Brain pericyte (primary cell): ENCODE measurements at regions not wholly inside any gene's neighbourhood (a gene's known extent, or its start where the extent isn't known, plus 50 kb on each side); places are given as distances from the start of the nearest gene placed in this dataset.
A peak's percentile ranks its signal among the peaks of the same experiment; 100 is the strongest.

Experiments
- DNase-seq: peaks from one replicate; pipeline ENCODE4 v3.0.0-alpha.2; 2012; ENCODE audit warnings: low read depth, low spot score

DNA sequence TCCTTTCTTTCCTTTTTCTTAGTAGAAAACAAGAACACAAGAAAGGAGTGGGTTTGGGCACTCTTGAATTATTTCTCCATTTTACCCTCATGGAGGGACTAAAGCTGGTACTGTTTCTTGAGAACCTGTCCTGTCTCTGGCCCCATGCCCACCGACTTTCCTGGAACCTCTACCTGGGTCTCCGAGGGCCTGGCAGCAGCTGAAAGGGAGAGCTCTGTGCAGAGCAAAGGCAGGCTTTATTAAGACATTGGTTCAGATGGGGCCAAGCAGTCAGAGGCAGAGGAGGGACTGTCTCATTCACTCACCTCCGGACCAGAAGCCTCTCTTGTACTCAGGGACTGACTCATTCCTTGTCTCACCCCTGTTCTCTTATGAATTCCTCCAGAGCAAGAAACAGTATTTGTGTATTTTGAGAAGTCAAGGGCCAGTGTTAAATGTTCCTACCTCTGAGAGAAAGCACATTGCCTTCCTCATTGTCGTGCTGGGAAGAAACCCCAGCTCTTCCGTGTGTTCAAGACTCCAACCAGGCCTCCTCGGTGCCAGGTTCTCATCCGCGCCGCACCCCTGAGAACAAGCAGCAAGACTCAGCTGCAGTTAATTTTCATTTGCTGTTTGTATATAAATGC is 201.9 kb upstream of the NT5C1B start:
- DNase-seq = no peak

DNA sequence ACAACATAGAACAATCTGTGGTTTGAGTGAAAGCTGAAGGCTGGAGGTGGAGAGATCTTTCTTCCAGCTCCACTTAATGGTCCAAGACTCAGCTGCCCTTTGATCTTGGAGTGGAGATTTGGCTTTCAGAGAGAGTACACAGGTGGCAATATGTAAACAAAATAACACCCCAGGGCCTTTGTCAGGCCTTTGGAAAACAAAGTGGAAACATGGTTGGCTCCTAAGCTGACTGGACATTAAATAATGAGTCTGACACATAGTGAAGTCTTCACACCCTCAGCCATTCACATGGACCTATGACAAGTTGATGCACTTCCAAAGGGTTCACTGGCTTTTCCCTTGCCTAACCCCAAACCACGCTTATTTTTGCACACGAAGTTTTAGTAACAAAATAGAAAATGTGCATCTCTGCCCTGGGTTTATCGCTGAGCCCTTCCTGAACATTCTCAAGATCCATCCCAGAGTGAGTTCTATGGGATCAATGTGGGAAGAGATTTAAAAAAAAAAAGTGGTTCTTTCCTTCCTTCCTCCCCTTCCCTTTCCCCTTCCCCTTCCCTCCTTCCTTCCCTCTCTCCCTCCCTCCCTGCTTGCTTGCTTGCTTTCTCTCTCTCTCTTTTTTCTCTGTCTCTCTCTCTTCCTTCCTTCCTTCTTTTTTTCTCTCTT is 201.3 kb upstream of the NT5C1B start:
- DNase-seq = no peak

DNA sequence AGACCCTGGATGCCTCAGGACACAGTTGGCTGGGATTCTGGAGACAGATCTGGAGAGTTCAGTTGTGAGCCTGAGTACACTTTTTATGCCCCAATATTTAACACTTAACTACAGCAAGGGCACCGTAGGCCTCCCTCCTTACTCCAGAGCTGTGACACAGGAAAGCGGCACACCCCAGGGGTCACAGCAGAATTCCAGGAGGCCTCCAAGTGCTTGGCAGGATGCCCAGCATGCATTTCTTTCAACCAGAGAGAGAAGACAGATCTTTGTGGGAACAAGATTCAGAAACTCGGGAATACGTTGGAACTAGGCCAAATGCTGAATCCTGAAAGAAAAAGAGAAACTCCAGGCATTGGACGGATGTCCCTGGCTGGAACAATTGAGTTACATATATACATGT is 199.2 kb upstream of the NT5C1B start:
- peak; percentile 46 for DNase-seq

DNA sequence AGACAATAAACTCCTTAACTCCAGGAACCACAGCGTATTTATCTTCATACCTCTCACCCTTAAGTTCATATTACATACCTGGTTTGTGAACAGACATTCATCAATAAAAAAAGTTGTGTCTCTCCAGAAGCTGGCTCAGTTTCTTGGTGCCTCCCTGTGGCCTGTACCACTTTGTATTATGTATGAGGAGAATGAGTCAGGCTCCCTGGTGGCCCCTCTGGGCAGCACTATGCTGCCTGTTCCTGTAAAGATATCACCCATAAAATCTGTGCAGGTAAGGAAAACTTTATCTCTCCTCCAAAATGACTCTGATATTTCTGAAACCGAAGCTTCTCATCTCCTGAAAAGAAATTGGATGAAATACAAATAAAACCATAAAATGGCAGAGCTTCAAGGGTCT is 198.4 kb upstream of the NT5C1B start:
- no peak for DNase-seq

DNA sequence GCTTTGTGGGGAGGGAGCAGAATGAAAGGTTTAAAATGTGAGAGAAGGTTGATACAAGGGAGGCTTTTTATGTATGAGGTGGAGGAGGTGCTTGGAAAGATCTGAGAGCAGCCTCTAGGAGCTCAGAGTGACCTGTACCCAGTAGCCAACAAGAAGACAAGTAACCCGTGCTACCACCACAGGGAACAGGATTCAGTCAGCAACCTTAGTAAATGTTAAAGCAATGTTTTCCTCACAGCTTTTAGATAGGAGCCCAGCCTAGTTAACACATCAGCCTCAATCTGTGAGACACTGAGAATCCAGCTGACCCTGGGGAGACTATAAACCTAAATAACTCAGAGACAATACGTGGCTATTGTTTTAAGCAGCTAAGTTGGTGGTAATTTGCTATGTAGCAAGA is 194.9 kb upstream of the NT5C1B start:
- DNase-seq = no peak

DNA sequence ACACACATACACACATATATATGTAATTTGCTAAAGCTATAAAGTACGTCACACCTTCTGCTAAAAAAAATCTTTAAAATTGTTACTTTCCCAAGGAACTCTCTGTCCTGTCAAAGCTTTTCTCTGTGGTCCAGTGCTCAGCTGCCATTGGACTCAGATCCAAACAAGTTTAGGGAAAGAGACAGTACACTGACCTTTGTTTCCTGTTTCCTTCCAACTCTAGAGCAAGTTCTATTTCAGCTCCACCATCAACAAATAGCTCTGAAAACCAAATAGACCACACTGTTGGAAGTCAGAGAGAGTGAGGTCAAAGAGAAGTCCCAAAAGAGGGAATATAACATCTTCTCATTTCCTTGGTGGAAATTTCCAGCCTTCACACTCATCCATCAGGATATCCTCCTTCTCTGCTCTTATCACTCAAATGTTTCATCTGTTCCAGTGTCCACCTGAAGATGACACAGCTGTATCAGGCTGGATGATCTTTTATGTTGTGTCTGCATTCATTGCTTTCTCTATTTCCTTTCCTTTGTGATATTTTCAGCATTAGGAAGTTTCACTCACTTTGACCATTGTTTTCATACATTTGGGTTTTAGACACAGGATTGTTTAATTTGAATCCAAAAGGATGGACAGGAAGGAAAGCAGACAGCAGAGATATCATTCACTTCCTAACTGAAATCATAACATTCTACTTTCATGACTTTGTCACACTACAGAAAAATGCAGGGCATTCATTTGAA is 192.3 kb upstream of the NT5C1B start:
- DNase-seq = no peak

DNA sequence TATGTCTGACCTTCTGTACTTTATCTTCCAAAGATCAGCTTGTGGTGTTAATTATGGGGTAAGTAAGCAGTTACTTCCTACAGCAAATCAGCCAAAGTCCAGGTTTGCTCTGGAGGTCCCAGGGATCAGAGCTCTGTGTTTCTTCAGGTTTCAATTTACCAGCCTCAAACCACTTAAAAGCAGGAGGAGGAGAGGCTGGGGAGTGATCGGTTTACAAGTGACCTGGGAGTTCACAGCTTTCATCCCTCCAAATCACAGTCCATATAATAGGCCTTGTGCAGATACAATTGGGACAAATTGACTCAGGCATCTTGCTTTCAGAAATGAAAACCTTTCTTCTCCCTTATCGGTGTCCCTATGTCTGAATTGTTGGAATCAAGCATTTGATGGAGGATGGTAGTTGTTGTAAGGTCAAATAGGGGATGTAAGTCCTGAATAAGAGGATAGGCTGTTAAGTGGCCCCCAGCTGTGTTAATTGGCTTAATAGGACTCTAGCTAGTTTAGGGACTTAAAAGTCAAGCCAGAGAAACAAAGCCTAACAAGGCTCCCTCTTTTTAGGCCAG is 188.0 kb upstream of the NT5C1B start:
- no peak for DNase-seq

DNA sequence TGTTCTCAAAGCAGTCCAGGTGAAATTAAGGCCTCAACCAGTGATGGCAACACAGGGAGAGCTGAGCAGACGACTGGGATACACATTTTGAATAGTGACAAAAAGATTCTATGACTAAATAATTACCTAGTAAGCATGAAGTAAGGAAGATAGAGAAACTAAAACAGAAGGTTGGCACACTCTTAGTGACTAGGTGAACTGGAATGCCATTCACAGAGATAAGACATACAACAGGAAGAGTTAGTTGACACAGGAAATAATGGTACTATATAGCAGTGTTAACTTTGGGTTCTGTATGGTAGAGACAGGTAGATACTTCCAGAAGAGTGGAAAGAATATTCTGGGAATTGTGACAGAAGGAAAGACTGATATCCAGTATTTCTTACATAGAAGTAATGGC is 181.8 kb upstream of the NT5C1B start:
- DNase-seq = no peak

DNA sequence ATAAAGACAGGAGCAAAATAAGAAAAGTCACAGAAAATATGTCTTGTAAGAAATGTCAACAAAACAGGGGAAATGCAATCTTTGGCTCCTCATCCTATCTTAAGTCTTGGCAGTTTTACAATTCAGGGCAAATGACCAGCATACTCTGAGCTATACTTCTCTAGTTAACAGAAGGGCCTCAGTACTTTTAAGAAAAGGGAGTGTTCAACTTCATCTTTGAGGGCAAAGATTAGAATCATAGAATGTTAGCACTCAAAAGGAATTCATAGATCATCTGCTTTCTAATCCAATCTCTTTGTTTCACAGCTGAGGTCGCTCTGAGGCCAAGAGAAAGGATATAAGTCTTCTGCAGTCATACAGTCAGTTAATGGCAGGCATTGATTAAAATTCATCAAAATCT is 174.0 kb upstream of the NT5C1B start:
- DNase-seq = no peak

DNA sequence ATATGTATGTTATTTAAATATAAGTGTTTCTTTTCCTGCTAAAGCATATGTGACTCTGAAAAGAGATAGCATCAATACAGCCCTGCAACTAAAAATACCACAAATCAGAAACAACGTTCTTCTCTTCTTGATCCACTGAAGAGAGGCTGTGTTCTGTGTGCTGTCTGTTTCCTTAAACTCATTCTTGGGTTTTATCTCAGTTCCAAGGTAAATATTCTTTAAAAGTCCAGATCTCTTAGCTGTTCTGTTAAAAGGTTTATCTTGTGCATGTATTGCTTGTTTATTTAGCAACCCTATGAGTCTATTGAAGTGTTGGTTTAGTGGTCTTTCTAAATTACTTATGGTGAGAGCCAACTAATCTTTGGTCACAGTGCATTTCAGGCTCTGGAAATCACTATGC is 173.3 kb upstream of the NT5C1B start:
- DNase-seq = no peak

DNA sequence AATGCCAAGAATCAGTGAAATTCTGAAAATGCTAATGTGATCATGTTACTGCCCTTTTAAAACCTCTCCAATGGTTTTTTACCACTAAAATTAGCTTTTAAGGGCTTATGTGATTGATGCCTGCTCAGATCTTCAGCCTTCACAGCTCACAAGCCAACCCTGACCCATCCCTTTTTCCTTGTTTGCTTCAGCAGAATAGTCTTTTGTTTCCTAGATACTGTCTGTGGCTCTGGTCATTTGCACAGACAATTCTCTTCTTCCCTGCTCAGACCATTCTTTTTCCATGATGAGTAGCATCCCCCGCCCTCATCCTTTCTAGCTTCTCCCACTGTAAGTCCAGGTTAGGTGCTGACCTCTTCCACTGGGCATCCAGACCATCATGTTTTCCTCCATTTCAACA is 164.9 kb upstream of the NT5C1B start:
- no peak for DNase-seq

DNA sequence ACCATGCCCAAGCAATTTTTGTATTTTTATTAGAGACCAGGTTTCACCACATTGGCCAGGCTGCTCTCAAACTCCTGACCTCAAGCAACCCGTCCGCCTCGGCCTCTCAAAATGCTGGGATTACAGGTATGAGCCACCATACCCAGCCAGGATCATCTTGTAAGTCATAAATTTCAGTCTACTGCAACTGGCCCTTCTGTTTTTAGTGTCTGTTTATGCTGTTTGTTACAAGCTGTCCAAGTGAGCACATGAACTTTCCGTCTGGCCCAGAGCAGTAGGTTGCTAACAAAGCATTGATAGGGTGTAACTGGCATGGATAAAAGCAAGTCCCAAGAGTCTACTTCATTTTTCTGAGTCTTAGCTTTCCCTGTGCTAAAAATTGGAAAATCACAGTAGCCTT is 164.4 kb upstream of the NT5C1B start:
- DNase-seq = no peak

DNA sequence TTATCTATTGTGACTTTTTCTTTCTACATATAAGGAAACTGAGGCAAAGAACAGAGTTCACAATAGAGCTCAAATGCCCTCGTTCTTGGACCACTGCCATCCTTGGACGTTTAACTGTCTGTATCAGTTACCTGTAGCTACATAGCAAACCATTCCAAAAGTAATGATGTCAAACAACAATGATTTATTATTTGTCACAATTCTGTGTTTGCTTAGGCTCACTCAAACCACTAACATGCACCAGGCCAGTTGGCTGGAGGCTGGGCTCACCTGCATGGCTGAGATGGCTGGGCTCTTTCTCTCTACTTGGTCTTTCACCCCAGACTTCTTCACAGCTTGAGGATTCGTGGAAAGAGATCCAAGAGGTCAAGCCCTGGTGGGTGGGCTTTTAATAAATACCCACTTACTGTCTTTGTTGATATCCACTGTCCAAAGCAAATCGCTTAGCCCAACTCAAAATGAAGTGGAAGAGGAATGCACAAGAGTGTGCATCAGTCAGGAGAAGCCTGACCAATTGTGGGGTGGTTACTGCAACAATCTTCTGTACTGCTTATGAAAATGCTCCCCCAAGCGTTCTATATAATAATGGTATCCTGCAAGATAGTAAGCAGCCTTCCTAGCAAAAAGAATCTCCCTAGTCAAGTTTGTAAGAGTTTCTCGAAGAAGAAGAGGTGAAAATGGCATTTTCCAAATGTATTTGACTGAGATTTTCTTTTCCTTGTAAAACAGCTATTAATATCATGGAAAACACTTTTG is 163.5 kb upstream of the NT5C1B start:
- no peak for DNase-seq

DNA sequence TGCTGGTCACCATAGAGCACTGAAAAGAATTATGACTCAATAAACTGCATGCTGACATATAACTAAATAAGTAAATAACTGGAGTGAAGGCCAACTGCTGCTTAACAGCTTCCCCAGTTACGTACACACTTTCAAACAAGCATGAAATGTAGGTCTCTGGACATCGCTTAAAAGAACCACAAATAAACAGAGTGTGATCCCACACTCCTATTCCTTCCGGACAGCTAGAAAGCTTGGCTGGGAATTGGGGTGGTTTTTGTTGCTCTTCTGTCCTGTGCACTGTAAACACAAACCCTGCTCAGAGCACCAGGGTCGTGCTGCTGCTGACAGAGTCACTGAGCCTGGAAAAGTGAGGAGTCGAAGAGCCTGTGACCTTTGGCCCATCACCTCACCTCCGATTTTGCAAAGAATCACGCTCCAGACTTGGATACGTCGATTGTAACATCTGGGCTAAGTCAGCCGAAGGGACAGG is 162.7 kb upstream of the NT5C1B start:
- peak; percentile 58 for DNase-seq

DNA sequence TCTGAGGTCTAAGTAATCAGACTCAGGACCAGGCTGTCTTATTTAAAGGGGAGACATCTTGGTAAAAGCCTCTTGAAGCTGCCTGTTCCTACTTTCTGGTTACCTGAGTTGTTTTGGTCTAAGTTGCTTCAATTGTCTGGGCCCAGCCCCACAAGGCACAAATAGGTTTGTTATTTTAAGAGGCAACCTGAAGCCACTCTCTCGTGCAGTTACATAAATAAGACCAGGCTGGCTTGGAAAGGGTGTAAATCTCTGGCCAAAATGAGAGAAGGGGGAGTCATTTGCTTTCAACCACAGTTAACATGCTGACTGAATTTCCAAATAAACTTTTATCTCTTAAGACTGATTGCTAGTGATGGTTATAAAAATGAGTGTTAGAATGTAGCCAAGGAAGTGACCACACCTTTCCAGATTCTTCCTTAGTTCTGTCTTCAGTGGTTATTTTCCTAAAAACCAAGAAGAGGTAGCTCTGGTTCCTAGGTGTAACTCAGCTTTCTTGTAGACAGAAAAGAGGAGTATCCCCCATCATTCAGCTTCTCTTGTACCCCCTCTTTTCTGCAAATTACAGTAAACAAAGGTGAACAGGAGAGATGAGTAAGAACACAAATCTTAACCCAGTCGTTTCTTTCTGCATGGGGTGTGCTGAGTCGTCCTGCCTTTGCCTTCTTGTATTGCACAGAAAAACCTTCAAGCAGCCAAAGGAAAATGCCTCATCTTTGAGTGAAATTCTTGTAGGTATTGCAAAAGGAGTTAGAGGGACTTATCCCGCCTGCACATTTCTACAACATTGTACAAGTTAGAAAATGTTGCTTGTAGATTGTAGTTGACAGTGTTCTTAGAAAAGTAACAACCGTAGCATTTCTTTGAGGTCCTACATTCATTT is 161.5 kb upstream of the NT5C1B start:
- DNase-seq = no peak

DNA sequence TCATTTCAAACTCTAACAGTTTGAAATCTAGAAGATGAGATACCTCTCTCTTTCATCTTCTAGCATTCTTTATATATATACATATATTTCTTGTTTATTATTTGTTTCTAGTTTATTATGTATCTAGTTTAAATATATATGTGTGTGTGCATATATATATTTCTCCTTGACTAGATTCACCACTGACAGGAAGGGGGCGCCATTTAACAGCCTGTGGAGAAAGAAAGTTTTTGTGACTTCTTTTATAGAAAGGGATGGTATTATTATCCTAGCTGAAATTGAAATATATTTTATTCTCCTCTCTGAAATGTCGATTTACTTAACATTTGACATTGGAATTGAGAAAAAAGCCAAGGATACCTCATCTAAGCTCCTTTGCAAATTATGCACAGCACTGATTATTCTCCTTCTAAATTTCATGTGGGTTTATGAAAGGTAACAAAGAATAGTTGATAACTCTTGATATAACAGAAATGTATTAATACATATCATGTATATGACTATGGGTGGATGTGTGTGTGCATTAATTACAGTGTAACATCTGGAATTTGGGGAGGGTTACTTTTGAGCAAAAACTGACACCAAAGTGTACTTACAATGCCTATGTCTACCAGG is 160.7 kb upstream of the NT5C1B start:
- DNase-seq = no peak

DNA sequence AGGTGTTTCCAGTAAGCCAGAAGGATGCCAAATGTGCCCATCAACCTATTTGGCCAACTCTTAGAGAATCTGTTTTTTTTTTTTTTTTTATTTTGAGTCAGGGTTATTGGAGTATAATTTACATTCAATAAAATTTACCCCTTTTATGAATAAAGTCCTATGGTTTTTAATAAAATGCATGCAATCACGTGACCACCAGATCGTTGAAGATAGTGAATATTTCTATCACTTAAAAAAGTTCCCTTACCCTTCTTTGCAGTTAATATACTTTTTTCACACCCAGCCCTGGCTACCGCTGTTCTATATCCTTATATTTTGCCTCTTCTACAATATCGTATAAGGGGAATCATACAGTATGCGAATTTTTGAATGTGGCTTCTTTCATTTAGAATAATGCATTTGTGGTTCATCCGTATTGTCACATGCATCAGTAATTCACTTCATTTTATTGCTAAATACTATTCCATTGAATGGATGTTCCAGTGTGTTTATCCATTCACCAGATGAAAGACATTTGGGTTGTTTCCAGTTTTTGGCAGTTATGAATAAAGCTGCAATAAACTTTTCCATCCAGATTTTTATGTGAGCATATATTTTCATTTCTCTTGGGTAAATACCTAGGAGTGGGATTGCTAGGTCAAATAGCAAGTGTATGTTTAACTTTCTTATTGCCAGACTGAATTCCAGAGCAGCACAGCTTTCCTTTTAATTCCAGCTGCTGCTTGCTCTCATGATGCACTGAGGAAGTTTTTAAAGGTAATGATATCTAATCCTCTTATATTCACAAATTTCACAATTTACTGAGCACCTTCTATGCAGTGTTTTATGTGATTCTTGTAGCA is 156.3 kb upstream of the NT5C1B start:
- DNase-seq = no peak

DNA sequence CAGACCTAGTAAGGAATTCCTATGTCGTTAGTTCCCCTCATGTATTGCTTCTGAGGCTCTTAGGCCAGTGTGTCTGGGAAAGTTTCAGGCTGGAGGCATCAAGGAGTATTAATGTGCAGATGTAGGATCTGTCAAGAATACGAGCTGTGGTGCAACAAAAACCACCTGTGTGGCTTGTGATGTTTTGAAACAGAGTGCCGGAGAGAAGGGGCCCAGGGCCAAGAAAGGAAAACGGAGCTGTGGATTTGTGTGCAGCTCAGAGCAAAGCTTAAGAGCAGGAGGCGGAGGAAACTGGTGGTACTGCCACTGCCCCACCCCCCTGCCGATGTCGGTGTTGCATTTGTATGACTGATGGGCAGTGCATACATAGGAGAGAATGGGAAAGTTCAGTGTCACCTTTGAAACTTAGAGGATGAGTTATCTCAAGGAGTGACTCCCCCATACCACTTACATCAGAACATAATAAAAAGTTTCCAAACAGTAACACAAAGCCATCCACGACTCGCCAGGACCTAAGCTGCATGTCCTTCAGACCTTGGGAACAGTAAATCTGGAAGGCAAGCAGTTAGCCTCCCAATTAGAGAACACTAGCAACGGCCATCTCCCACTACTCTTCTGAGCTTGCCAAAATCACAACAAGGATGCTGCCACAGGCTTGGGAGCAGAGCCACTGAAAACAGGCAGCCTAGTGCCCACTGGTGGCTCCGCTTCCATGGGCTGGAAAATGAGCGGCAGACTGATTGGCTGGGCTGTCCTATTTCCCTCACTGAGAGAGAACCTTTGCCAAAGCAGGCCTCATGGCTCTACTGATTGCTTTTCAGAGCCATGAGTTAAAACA is 152.7 kb upstream of the NT5C1B start:
- DNase-seq = no peak

DNA sequence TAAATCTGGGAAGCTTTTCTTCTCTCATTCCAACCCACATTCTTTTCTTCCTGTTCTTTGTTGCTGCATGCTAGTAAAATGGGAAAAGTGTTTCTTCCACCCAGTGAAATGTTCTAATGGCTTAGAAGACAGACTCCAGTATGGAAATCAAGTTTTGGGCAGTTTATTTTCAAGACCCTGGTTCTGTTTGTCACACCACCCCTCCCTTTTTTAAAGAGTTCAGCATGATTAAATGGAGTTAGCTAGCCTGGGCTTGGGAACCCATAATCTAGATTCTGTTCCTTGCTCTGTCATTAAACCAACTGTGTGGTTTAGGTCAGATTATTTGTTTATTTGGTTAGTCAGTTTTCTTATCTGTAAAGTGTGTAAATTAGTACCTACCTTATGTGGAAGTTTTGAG is 151.8 kb upstream of the NT5C1B start:
- no peak for DNase-seq
